OCI-LY1 (cell line): ENCODE measurements at regions not wholly inside any gene's neighbourhood (a gene's known extent, or its start where the extent isn't known, plus 50 kb on each side); places are given as distances from the start of the nearest gene placed in this dataset.
"Not testable (repeated sequence)": the region's sequence is repeated elsewhere in the genome, so short reads cannot be mapped to it uniquely, and the experiment has no call there.

Source experiments
- CTCF ChIP-seq: fragments of 200-600 bp; sonication (generic), shearing (Covaris generic); IDR thresholded peaks from 2 replicates; pipeline ENCODE4 v1.5.1; 2017; ENCODE audit warnings: mild to moderate bottlenecking, antibody characterized with exemption, low read length, moderate library complexity, mixed read lengths
- EZH2 ChIP-seq: fragments of 200-600 bp; sonication (generic), shearing (Covaris generic); IDR thresholded peaks from 2 replicates; pipeline ENCODE4 v1.8.0; 2017; ENCODE audit warnings: borderline replicate concordance, mixed run types, mild to moderate bottlenecking, antibody characterized with exemption, low read length, moderate library complexity, mixed read lengths

DNA sequence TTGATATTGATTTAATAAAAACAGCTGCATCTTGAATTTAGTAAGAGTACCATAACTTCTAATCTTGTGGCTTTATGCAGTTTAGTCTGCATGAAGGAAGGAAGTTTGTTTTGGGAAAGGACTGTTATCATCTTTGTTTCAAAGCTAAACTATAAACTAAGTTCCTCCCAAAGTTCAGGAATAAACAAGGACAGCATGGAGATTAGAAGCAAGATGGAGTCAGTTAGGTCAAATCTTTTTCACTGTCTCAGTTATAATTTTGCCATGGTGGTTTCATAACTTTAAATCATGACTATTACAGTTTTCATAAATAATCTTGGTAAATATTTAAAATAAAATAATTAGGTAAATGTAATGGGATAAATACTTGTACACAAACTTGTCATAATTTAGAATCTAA is 189.9 kb upstream of the ETV3 start:
- TF ChIP-seq CTCF, EZH2: not testable (repeated sequence)
